ENCODE measurements at regions not wholly inside any gene's neighbourhood (a gene's known extent, or its start where the extent isn't known, plus 50 kb on each side); places are given as distances from the start of the nearest gene placed in this dataset.

DNA sequence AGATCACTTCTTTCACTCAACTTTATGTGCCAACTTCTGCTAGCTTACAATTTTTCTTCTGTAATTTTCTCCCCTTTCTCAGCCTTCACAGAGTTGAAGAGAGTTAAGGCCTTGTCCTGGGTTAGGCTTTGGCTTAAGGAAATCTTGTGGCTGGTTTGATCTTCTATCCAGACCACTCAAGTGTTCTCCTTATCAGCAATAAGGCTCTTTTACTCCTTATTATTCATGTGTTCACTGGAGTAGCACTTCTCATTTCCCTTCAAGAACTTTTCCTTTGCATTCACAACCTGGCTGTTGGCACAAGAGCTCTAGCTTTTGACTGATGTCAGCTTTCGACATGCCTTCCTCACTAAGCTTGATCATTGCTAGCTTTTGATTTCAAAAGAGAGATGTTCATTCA is 86.9 kb upstream of the ALDH1B1 start:
- Histone ChIP-seq H3K9me3 (ENCODE audit: control insufficient read depth, low read length) (no peaks in the 10 kb centered on the region), H3K27ac (no peak overlapping the region), H3K79me2 (no peaks in the 10 kb centered on the region), H3K4me2 (ENCODE audit: low read length) (no peak overlapping the region), H2AFZ (no peak overlapping the region), H3K4me3 (ENCODE audit: low read depth, low read length) (no peak overlapping the region), H3K27me3 (ENCODE audit: control insufficient read depth, insufficient read depth, low read length) (no peaks in the 10 kb centered on the region), H3K36me3 (ENCODE audit: control insufficient read depth, insufficient read depth, low read length) (no peaks in the 10 kb centered on the region), H3K9ac (no peak overlapping the region), H3K4me1 (no peaks in the 10 kb centered on the region)
- TF ChIP-seq, protein P1, sequence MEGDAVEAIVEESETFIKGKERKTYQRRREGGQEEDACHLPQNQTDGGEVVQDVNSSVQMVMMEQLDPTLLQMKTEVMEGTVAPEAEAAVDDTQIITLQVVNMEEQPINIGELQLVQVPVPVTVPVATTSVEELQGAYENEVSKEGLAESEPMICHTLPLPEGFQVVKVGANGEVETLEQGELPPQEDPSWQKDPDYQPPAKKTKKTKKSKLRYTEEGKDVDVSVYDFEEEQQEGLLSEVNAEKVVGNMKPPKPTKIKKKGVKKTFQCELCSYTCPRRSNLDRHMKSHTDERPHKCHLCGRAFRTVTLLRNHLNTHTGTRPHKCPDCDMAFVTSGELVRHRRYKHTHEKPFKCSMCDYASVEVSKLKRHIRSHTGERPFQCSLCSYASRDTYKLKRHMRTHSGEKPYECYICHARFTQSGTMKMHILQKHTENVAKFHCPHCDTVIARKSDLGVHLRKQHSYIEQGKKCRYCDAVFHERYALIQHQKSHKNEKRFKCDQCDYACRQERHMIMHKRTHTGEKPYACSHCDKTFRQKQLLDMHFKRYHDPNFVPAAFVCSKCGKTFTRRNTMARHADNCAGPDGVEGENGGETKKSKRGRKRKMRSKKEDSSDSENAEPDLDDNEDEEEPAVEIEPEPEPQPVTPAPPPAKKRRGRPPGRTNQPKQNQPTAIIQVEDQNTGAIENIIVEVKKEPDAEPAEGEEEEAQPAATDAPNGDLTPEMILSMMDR (IDR thresholded peaks at IDR 0.05) = no peak

DNA sequence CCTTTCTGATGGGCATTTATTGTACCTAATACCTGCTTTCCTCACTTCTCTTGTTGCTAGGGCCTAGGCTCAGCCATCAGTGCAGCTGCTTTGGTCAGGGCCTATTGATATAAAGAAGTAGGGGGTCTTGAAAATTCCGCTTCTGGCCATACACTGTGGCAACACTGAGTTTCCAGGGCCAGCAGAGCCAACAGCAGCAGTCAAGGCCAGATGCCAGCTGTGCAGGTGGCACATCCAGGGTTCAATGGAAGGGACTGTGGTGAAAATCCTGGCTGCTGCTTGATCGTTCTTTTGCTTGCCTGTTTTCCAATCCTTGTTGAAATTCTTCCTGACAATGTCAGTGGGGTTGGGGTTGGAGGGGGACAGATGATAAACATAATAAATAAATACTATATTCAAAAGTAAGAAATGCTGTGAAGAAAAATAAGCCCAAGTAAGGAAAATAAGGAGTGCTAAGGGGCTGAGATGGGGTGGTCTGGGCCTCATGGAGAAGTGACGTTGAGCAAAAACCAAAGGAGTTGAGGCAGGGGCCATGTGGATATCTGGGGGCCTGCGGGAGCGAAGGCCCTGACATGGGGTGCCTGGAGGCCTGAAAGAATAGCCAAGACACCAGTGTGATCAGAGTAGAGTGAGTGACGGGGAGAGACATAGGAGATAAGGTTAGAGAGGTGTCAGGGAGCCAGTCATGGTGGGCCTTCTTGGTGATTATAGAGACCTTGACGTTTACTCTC is 91.0 kb upstream of the ALDH1B1 start:
- Histone ChIP-seq H3K27me3 (ENCODE audit: control insufficient read depth, insufficient read depth, low read length) (no peaks in the 10 kb centered on the region), H3K4me3 (ENCODE audit: low read depth, low read length) (no peak overlapping the region), H3K36me3 (ENCODE audit: control insufficient read depth, insufficient read depth, low read length) (no peaks in the 10 kb centered on the region), H3K9ac (no peak overlapping the region), H3K79me2 (no peaks in the 10 kb centered on the region), H2AFZ (no peak overlapping the region), H3K9me3 (ENCODE audit: control insufficient read depth, low read length) (no peaks in the 10 kb centered on the region), H3K27ac (no peak overlapping the region), H3K4me2 (ENCODE audit: low read length) (no peak overlapping the region), H3K4me1 (no peaks in the 10 kb centered on the region)
- TF ChIP-seq, protein P1 (IDR thresholded peaks at IDR 0.05) = no peak

DNA sequence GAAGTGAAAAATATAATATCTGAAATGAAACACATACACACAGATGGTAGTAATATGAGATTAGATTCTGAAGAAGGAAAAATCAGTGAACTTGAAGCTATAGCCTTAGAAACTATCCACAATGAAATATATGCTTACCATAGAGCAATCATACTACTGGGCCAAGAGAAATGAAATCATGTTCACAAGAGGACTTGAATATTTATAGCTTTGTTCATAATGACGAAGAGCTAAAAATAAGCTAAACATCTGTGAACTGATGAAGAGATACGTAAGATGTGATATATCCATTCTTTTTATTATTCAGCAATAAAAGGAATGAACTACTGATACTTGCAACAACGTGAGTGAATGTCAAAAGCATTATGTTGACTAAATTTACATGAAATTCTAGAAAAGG is 92.6 kb upstream of the ALDH1B1 start:
- TF ChIP-seq, protein P1 (IDR thresholded peaks at IDR 0.05) = no peak
- Histone ChIP-seq H3K4me2 (ENCODE audit: low read length) (no peak overlapping the region), H3K36me3 (ENCODE audit: control insufficient read depth, insufficient read depth, low read length) (no peaks in the 10 kb centered on the region), H3K27ac (no peak overlapping the region), H3K4me3 (ENCODE audit: low read depth, low read length) (no peak overlapping the region), H3K79me2 (no peaks in the 10 kb centered on the region), H3K9ac (no peak overlapping the region), H2AFZ (no peak overlapping the region), H3K4me1 (no peaks in the 10 kb centered on the region), H3K9me3 (ENCODE audit: control insufficient read depth, low read length) (no peaks in the 10 kb centered on the region), H3K27me3 (ENCODE audit: control insufficient read depth, insufficient read depth, low read length) (no peaks in the 10 kb centered on the region)

DNA sequence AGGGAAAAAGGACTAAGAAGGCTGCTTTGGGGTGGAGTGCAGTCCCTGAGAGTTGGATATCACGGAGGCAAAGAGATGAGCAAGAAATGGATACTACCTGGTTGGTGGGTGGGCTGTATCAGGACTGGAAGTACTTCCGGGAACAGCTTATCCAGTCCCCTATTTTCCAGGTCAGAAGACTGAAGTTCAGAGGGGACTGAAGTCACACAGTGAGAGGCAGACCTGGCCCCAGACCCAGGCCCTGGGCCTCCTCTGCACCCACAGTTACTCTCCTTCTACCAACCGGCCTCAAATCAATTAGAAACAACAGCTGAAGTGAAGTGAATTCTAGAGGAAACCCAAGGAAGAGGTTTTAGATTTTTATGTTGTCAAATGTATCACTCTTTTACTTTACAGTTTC is 93.6 kb upstream of the ALDH1B1 start:
- Histone ChIP-seq H3K27me3 (ENCODE audit: control insufficient read depth, insufficient read depth, low read length) (no peaks in the 10 kb centered on the region), H3K27ac (no peak overlapping the region), H3K9me3 (ENCODE audit: control insufficient read depth, low read length) (no peaks in the 10 kb centered on the region), H2AFZ (no peak overlapping the region), H3K4me2 (ENCODE audit: low read length) (no peak overlapping the region), H3K79me2 (no peaks in the 10 kb centered on the region), H3K36me3 (ENCODE audit: control insufficient read depth, insufficient read depth, low read length) (no peaks in the 10 kb centered on the region), H3K4me3 (ENCODE audit: low read depth, low read length) (no peak overlapping the region), H3K9ac (no peak overlapping the region), H3K4me1 (no peaks in the 10 kb centered on the region)
- TF ChIP-seq, protein P1 (IDR thresholded peaks at IDR 0.05) = no peak

DNA sequence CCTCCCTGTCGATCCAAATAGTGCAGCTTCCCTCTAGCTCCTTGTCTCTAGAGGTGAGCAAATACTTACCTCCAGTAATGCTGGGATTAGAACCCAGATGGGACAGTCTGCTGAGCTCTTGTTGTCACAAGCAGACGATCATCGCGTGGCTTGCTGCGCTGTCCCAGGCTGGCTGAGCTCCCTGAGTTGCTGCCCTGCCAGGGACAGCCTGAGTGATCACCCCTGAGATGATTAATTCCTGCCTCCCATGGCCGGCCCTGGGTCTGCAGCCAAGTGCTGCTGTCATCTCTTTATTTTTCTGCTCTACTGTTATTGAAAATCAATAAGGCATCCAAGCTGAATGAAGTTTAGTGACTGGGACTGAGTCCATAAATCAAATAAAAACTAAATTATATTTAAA is 94.0 kb upstream of the ALDH1B1 start:
- H3K4me2 ChIP-seq (ENCODE audit: low read length) = no peak overlapping the region
- TF ChIP-seq, protein P1 (IDR thresholded peaks at IDR 0.05) = no peak
- H3K9ac ChIP-seq = no peak overlapping the region
- H3K27me3 ChIP-seq (ENCODE audit: control insufficient read depth, insufficient read depth, low read length) = no peaks in the 10 kb centered on the region
- no peak overlapping the region for H2AFZ ChIP-seq
- no peaks in the 10 kb centered on the region for H3K36me3 ChIP-seq (ENCODE audit: control insufficient read depth, insufficient read depth, low read length)
- H3K27ac ChIP-seq = no peak overlapping the region
- H3K79me2 ChIP-seq = no peaks in the 10 kb centered on the region
- no peaks in the 10 kb centered on the region for H3K9me3 ChIP-seq (ENCODE audit: control insufficient read depth, low read length)
- no peaks in the 10 kb centered on the region for H3K4me1 ChIP-seq
- no peak overlapping the region for H3K4me3 ChIP-seq (ENCODE audit: low read depth, low read length)
